Keratinocyte (primary cell): ENCODE measurements at regions not wholly inside any gene's neighbourhood (a gene's known extent, or its start where the extent isn't known, plus 50 kb on each side); places are given as distances from the start of the nearest gene placed in this dataset.

Source experiments
- DNase-seq: peaks from one replicate; pipeline ENCODE4 v3.0.0-alpha.2; 2011; ENCODE audit warnings: low read depth, missing footprints, low spot score
- FAIRE-seq: peaks from 2 replicates; lab custom pipeline; 2011; peaks lifted over from hg19 to GRCh38; lab: Jason Lieb, UNC
- H2AFZ ChIP-seq: 2 replicates; pipeline ENCODE4 v1.6.0; 2012; ENCODE audit warnings: low read length, control low read depth, inconsistent platforms; ENCODE audit not compliant: control insufficient read depth
- H3K27ac ChIP-seq: 2 replicates; pipeline ENCODE4 v1.5.1; 2011; ENCODE audit warnings: low read length; ENCODE audit not compliant: control insufficient read depth, insufficient read depth
- H3K27me3 ChIP-seq: 3 replicates; pipeline ENCODE4 v1.6.0; 2011; ENCODE audit warnings: low read length; ENCODE audit not compliant: control insufficient read depth, insufficient read depth; ENCODE audit errors: extremely low read depth
- H3K36me3 ChIP-seq, 2 experiments: 2 replicates in 1 of 2; 3 replicates in 1 of 2; pipeline ENCODE4 v1.5.1; 2011; ENCODE audit warnings: low read length in 2 of 2, mild to moderate bottlenecking in 1 of 2; ENCODE audit not compliant: control insufficient read depth in 2 of 2, insufficient read depth in 2 of 2; ENCODE audit errors: extremely low read depth in 1 of 2
- H3K4me1 ChIP-seq: 3 replicates; pipeline ENCODE4 v1.5.1; 2011; ENCODE audit warnings: low read length; ENCODE audit not compliant: control insufficient read depth, insufficient read depth; ENCODE audit errors: extremely low read depth
- H3K4me2 ChIP-seq: 3 replicates; pipeline ENCODE4 v1.6.0; 2011; ENCODE audit warnings: low read depth, low read length; ENCODE audit not compliant: control insufficient read depth, insufficient read depth; ENCODE audit errors: extremely low read depth
- H3K4me3 ChIP-seq, 3 experiments: fragments of 200-600 bp in 1 of 3; sonication (generic) in 1 of 3; 2 replicates in 2 of 3; 3 replicates in 1 of 3; pipeline ENCODE4 v1.5.1; 2011 to 2016; ENCODE audit warnings: low read length in 3 of 3, mild to moderate bottlenecking in 3 of 3, control low read depth in 2 of 3, inconsistent platforms in 1 of 3, low read depth in 1 of 3, mixed read lengths in 1 of 3, mixed run types in 1 of 3, moderate library complexity in 1 of 3; ENCODE audit not compliant: control insufficient read depth in 2 of 3, insufficient read depth in 2 of 3; ENCODE audit errors: extremely low read depth in 1 of 3
- H3K79me2 ChIP-seq: 2 replicates; pipeline ENCODE4 v1.6.0; 2012; ENCODE audit warnings: low read length; ENCODE audit not compliant: control insufficient read depth, insufficient read depth
- H3K9ac ChIP-seq: 3 replicates; pipeline ENCODE4 v1.6.0; 2011; ENCODE audit warnings: low read length; ENCODE audit not compliant: control insufficient read depth, insufficient read depth; ENCODE audit errors: extremely low read depth
- H3K9me1 ChIP-seq: 3 replicates; pipeline ENCODE4 v1.6.0; 2011; ENCODE audit warnings: low read length; ENCODE audit not compliant: control insufficient read depth, insufficient read depth; ENCODE audit errors: extremely low read depth
- H3K9me3 ChIP-seq: 2 replicates; pipeline ENCODE4 v1.5.1; 2012; ENCODE audit warnings: low read depth, low read length; ENCODE audit not compliant: control insufficient read depth
- H4K20me1 ChIP-seq: 3 replicates; pipeline ENCODE4 v1.6.0; 2011; ENCODE audit warnings: low read length; ENCODE audit not compliant: control insufficient read depth, insufficient read depth; ENCODE audit errors: extremely low read depth
- EZH2 ChIP-seq: IDR thresholded peaks from one replicate; pipeline ENCODE4 v1.6.1; 2012; ENCODE audit warnings: inconsistent platforms, mild to moderate bottlenecking, low read length, moderate library complexity
- dilution Hi-C: fragments of 300-500 bp; cut with MboI; formaldehyde crosslinking; loops from one replicate; pipeline ENCODE4 v1.7.0; 2020; ENCODE audit warnings: low sequenced_read_pairs; ENCODE audit not compliant: extremely low pct_ligation_motif_present
- TF ChIP-seq, protein P1 (sequence below), 3 experiments: IDR thresholded peaks in 1 of 3; conservative IDR thresholded peaks in 1 of 3; optimal IDR thresholded peaks in 1 of 3; 2 replicates in 2 of 3; 3 replicates in 1 of 3; pipeline versions ENCODE3 to v1.5.1; 2011; ENCODE audit warnings: low read length in 3 of 3, mild to moderate bottlenecking in 3 of 3, moderate library complexity in 2 of 3, control low read depth in 1 of 3, inconsistent platforms in 1 of 3; ENCODE audit not compliant: insufficient read depth in 2 of 3; ENCODE audit errors: extremely low read depth in 1 of 3

DNA sequence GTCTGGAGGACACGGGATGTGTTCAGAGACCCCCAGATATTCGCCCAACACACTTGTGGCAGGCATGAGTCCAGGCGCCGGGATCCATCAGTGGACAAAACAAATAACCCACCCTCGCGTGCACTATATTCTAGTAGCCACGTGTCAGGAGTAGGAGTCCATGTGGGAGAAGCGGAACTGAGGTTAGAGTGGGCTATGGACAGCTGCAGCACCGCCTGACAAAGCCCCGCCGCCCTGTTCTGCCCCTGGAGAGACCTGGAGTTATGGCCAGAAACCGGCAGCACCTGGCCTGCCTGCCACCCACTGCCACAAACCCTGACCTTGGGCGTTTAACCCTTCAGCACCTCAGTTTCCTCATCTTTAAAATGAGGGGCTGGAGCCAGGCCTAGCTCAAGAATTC, 181.0 kb upstream of the RNF32 start:
- H3K4me2 ChIP-seq = no peak overlapping the region
- no peak overlapping the region for H3K27ac ChIP-seq
- H3K79me2 ChIP-seq = no peaks in the 10 kb centered on the region
- dilution Hi-C loops = no loop called here
- no peak overlapping the region for H3K9ac ChIP-seq
- no peak for FAIRE-seq
- no peaks in the 10 kb centered on the region for H4K20me1 ChIP-seq
- H3K4me1 ChIP-seq = no peaks in the 10 kb centered on the region
- TF ChIP-seq, protein P1, sequence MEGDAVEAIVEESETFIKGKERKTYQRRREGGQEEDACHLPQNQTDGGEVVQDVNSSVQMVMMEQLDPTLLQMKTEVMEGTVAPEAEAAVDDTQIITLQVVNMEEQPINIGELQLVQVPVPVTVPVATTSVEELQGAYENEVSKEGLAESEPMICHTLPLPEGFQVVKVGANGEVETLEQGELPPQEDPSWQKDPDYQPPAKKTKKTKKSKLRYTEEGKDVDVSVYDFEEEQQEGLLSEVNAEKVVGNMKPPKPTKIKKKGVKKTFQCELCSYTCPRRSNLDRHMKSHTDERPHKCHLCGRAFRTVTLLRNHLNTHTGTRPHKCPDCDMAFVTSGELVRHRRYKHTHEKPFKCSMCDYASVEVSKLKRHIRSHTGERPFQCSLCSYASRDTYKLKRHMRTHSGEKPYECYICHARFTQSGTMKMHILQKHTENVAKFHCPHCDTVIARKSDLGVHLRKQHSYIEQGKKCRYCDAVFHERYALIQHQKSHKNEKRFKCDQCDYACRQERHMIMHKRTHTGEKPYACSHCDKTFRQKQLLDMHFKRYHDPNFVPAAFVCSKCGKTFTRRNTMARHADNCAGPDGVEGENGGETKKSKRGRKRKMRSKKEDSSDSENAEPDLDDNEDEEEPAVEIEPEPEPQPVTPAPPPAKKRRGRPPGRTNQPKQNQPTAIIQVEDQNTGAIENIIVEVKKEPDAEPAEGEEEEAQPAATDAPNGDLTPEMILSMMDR (optimal IDR thresholded peaks at IDR 0.05 in 1 of 3, IDR thresholded peaks at IDR 0.05 in 1 of 3, conservative IDR thresholded peaks at IDR 0.05 in 1 of 3; ENCODE audit: extremely low read depth in 1 of 3, insufficient read depth in 2 of 3, low read length in 3 of 3) = no peak
- no peak for TF ChIP-seq EZH2
- H3K9me1 ChIP-seq = no peaks in the 10 kb centered on the region
- DNase-seq = no peak
- no peak overlapping the region for H3K4me3 ChIP-seq
- no peaks in the 10 kb centered on the region for H3K27me3 ChIP-seq
- peaks cover 4% of the 10 kb centered on the region for H3K9me3 ChIP-seq
- no peak overlapping the region for H2AFZ ChIP-seq
- no peaks in the 10 kb centered on the region for H3K36me3 ChIP-seq

DNA sequence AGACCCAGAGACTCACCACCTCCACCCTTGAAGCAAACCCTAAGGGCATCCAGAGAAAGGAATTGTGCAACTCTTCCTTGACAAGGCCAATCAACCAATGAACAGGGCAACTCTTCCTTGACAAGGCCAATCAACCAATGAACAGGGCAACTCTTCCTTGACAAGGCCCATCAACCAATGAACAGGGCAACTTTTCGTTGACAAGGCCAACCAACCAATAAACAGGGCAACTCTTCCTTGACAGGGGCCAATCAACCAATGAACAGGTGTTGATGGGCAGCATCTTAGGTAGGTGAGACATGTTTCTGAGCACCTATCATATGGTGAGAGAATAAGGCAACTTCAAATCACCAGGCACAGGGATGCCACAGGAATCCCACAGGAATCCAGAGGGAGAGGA, 181.5 kb upstream of the RNF32 start:
- Histone ChIP-seq H3K27ac (no peak overlapping the region), H3K9me3 (peaks cover 4% of the 10 kb centered on the region), H3K4me1 (no peaks in the 10 kb centered on the region), H3K36me3 (no peaks in the 10 kb centered on the region), H3K27me3 (no peaks in the 10 kb centered on the region), H3K4me3 (no peak overlapping the region), H3K4me2 (no peak overlapping the region), H3K9me1 (no peaks in the 10 kb centered on the region), H3K79me2 (no peaks in the 10 kb centered on the region), H2AFZ (no peak overlapping the region), H3K9ac (no peak overlapping the region), H4K20me1 (no peaks in the 10 kb centered on the region)
- TF ChIP-seq, protein P1 (optimal IDR thresholded peaks at IDR 0.05 in 1 of 3, IDR thresholded peaks at IDR 0.05 in 1 of 3, conservative IDR thresholded peaks at IDR 0.05 in 1 of 3; ENCODE audit: extremely low read depth in 1 of 3, insufficient read depth in 2 of 3, low read length in 3 of 3) = no peak
- no peak for TF ChIP-seq EZH2
- dilution Hi-C loops = no loop called here
- no peak for FAIRE-seq
- no peak for DNase-seq
